ENCODE measurements at regions not wholly inside any gene's neighbourhood (a gene's known extent, or its start where the extent isn't known, plus 50 kb on each side); places are given as distances from the start of the nearest gene placed in this dataset.

GRCh38 chr6:6844530-6844929 is 256.0 kb downstream of the LY86 start (continued):
- TF ChIP-seq CREB5 (CRISPR knock-in tag; IDR thresholded peaks at IDR 0.05; ENCODE audit: low read depth) (no peak), ARNTL (CRISPR knock-in tag; IDR thresholded peaks at IDR 0.05; ENCODE audit: borderline replicate concordance, low read depth) (no peak), RARB (CRISPR knock-in tag; IDR thresholded peaks at IDR 0.05) (no peak)

- TF ChIP-seq POU6F1 (CRISPR knock-in tag; IDR thresholded peaks at IDR 0.05; ENCODE audit: borderline replicate concordance, low read depth), result no peak
- no peak for TF ChIP-seq ZC3H10 (CRISPR knock-in tag; IDR thresholded peaks at IDR 0.05)
- no peak for TF ChIP-seq CREB5 (CRISPR knock-in tag; IDR thresholded peaks at IDR 0.05; ENCODE audit: low read depth)
- no peak for TF ChIP-seq OSR1 (CRISPR knock-in tag; IDR thresholded peaks at IDR 0.05)
- TF ChIP-seq PPARA (CRISPR knock-in tag; IDR thresholded peaks at IDR 0.05; ENCODE audit: borderline replicate concordance), result no peak
- ATAC-seq, result no peak
These were observed 257.1 kb downstream of the LY86 start for GRCh38 chr6:6845603-6846002.

GRCh38 chr6:6847591-6847990 is 259.1 kb downstream of the LY86 start:
- no peak for ATAC-seq
- TF ChIP-seq PPARA (CRISPR knock-in tag; IDR thresholded peaks at IDR 0.05; ENCODE audit: borderline replicate concordance) (no peak), BACH2 (CRISPR knock-in tag; IDR thresholded peaks at IDR 0.05; ENCODE audit: borderline replicate concordance) (no peak), SNAI2 (CRISPR knock-in tag; IDR thresholded peaks at IDR 0.05) (no peak), CSDC2 (CRISPR knock-in tag; IDR thresholded peaks at IDR 0.05) (no peak)

- ATAC-seq, result peak; percentile 72
- no peak for TF ChIP-seq TCF4 (CRISPR knock-in tag; IDR thresholded peaks at IDR 0.05; ENCODE audit: borderline replicate concordance)
- TF ChIP-seq TOX (CRISPR knock-in tag; IDR thresholded peaks at IDR 0.05; ENCODE audit: borderline replicate concordance), result no peak
- no peak for TF ChIP-seq PPARA (CRISPR knock-in tag; IDR thresholded peaks at IDR 0.05; ENCODE audit: borderline replicate concordance)
- TF ChIP-seq ZNF8 (CRISPR knock-in tag; IDR thresholded peaks at IDR 0.05), result no peak
- TF ChIP-seq ARNTL (CRISPR knock-in tag; IDR thresholded peaks at IDR 0.05; ENCODE audit: borderline replicate concordance, low read depth), result no peak
- TF ChIP-seq ESRRG (CRISPR knock-in tag; IDR thresholded peaks at IDR 0.05), result no peak
- TF ChIP-seq PATZ1 (CRISPR knock-in tag; IDR thresholded peaks at IDR 0.05; ENCODE audit: borderline replicate concordance), result no peak
- no peak for TF ChIP-seq CSDC2 (CRISPR knock-in tag; IDR thresholded peaks at IDR 0.05)
- no peak for TF ChIP-seq ZFP3 (CRISPR knock-in tag; IDR thresholded peaks at IDR 0.05)
- no peak for TF ChIP-seq OSR1 (CRISPR knock-in tag; IDR thresholded peaks at IDR 0.05)
- TF ChIP-seq ZNF70 (CRISPR knock-in tag; IDR thresholded peaks at IDR 0.05), result no peak
- TF ChIP-seq RARB (CRISPR knock-in tag; IDR thresholded peaks at IDR 0.05), result no peak
- no peak for TF ChIP-seq BACH2 (CRISPR knock-in tag; IDR thresholded peaks at IDR 0.05; ENCODE audit: borderline replicate concordance)
- TF ChIP-seq ISL1 (CRISPR knock-in tag; IDR thresholded peaks at IDR 0.05), result no peak
- no peak for TF ChIP-seq CSRNP3 (CRISPR knock-in tag; IDR thresholded peaks at IDR 0.05)
- TF ChIP-seq TSHZ2 (CRISPR knock-in tag; IDR thresholded peaks at IDR 0.05), result no peak
- no peak for TF ChIP-seq POU6F1 (CRISPR knock-in tag; IDR thresholded peaks at IDR 0.05; ENCODE audit: borderline replicate concordance, low read depth)
- TF ChIP-seq GLIS3 (CRISPR knock-in tag; IDR thresholded peaks at IDR 0.05), result no peak
These were observed 256.5 kb upstream of the RREB1 start for GRCh38 chr6:6851059-6851948.

Measured in SK-N-SH treated with all-trans-retinoic acid at 6 μM for 48 hours (cell line).